WTC11 (cell line): ENCODE measurements at regions not wholly inside any gene's neighbourhood (a gene's known extent, or its start where the extent isn't known, plus 50 kb on each side); places are given as distances from the start of the nearest gene placed in this dataset.

ENCODE experiments used
- ATAC-seq: fragments of 200-7000 bp; cut with Tn5 transposase; 2 replicates; pipeline ENCODE4 v1.10.0; 2021; ENCODE audit warnings: mild to moderate bottlenecking, moderate library complexity
- CTCF ChIA-PET: fragments of 300-600 bp; sonication (Branson Sonifier 250); formaldehyde crosslinking; loops from one replicate; lab custom pipeline; 2021; ENCODE audit warnings: antibody characterized with exemption; lab: Charles Lee
- POLR2A ChIA-PET: fragments of 350-600 bp; sonication (Branson Sonifier 250); formaldehyde crosslinking; loops from one replicate; lab custom pipeline; 2021; ENCODE audit warnings: antibody characterized with exemption; lab: Charles Lee
- DNase-seq: peaks from one replicate; pipeline ENCODE4 v3.0.0; 2021; ENCODE audit warnings: low spot score
- H3K27ac Mint-ChIP-seq: 2 replicates; pipeline ENCODE4 v1.8.0; 2021; ENCODE audit warnings: mixed read lengths
- H3K27me3 Mint-ChIP-seq: 2 replicates; pipeline ENCODE4 v1.8.0; 2021; ENCODE audit warnings: low read depth, mild to moderate bottlenecking, moderate library complexity, mixed read lengths
- H3K36me3 Mint-ChIP-seq: 2 replicates; pipeline ENCODE4 v1.8.0; 2021; ENCODE audit warnings: mixed read lengths
- H3K4me1 Mint-ChIP-seq: 2 replicates; pipeline ENCODE4 v1.8.0; 2022; ENCODE audit warnings: mixed read lengths
- H3K4me3 Mint-ChIP-seq: 2 replicates; pipeline ENCODE4 v1.8.0; 2021; ENCODE audit warnings: mild to moderate bottlenecking, moderate library complexity, mixed read lengths
- H3K9me3 Mint-ChIP-seq: 2 replicates; pipeline ENCODE4 v1.8.0; 2021; ENCODE audit warnings: mixed read lengths
- ETV6 ChIP-seq: sonication (generic); formaldehyde crosslinking; IDR thresholded peaks from 2 replicates; pipeline ENCODE4 v1.8.1; 2022; ENCODE audit warnings: mild to moderate bottlenecking, missing genetic modification reagents
- FOXK1 ChIP-seq: sonication (generic); formaldehyde crosslinking; IDR thresholded peaks from 2 replicates; pipeline ENCODE4 v1.8.0; 2022; ENCODE audit warnings: mild to moderate bottlenecking, moderate library complexity, missing genetic modification reagents
- HMGA2 ChIP-seq: fragments of 250-450 bp; sonication (Bioruptor Pico); IDR thresholded peaks from 2 replicates; pipeline ENCODE4 v1.4.0; 2021; ENCODE audit warnings: mild to moderate bottlenecking, moderate library complexity
- IRF2 ChIP-seq: sonication (generic); formaldehyde crosslinking; IDR thresholded peaks from 2 replicates; pipeline ENCODE4 v1.8.0; 2022; ENCODE audit warnings: low read depth, missing genetic modification reagents, borderline replicate concordance
- MYBL2 ChIP-seq: sonication (generic); formaldehyde crosslinking; IDR thresholded peaks from 2 replicates; pipeline ENCODE4 v1.8.1; 2023; ENCODE audit warnings: mild to moderate bottlenecking, moderate library complexity, missing genetic modification reagents
- NFE2L1 ChIP-seq: sonication (generic); formaldehyde crosslinking; IDR thresholded peaks from 2 replicates; pipeline ENCODE4 v1.8.1; 2023; ENCODE audit warnings: missing genetic modification reagents
- OVOL2 ChIP-seq: fragments of 250-450 bp; sonication (Bioruptor Pico); IDR thresholded peaks from 2 replicates; pipeline ENCODE4 v1.9.0; 2021; ENCODE audit warnings: mild to moderate bottlenecking, borderline replicate concordance
- RELA ChIP-seq: sonication (generic); formaldehyde crosslinking; IDR thresholded peaks from 2 replicates; pipeline ENCODE4 v1.8.1; 2022; ENCODE audit warnings: missing genetic modification reagents, mild to moderate bottlenecking, borderline replicate concordance
- SOX15 ChIP-seq: fragments of 250-450 bp; sonication (Bioruptor Pico); IDR thresholded peaks from 2 replicates; pipeline ENCODE4 v1.9.0; 2021; ENCODE audit warnings: mild to moderate bottlenecking
- ZNF138 ChIP-seq: sonication (generic); formaldehyde crosslinking; conservative IDR thresholded peaks from 2 replicates; pipeline ENCODE4 v1.8.1; 2022; ENCODE audit warnings: mild to moderate bottlenecking, moderate library complexity, missing genetic modification reagents
- ZNF317 ChIP-seq: sonication (generic); formaldehyde crosslinking; IDR thresholded peaks from 2 replicates; pipeline ENCODE4 v1.8.1; 2023; ENCODE audit warnings: low read depth, mild to moderate bottlenecking, moderate library complexity, missing genetic modification reagents, borderline replicate concordance
- ZNF416 ChIP-seq: fragments of 250-450 bp; sonication (Bioruptor Pico); IDR thresholded peaks from 2 replicates; pipeline ENCODE4 v1.9.0; 2021; ENCODE audit warnings: mild to moderate bottlenecking, inconsistent platforms
- ZNF423 ChIP-seq: fragments of 250-450 bp; sonication (Bioruptor Pico); IDR thresholded peaks from 2 replicates; pipeline ENCODE4 v2.1.2; 2022; ENCODE audit warnings: mild to moderate bottlenecking, moderate library complexity
- TF ChIP-seq, protein P1 (sequence below): sonication (generic); formaldehyde crosslinking; IDR thresholded peaks from 2 replicates; pipeline ENCODE4 v1.8.0; 2023; ENCODE audit warnings: missing genetic modification reagents, mild to moderate bottlenecking, borderline replicate concordance
- TF ChIP-seq, protein P2 (sequence below): sonication (generic); formaldehyde crosslinking; conservative IDR thresholded peaks from 2 replicates; pipeline ENCODE4 v1.8.1; 2022; ENCODE audit warnings: mild to moderate bottlenecking, missing genetic modification reagents
- TF ChIP-seq, protein P3 (sequence below): fragments of 250-450 bp; sonication (Bioruptor Pico); conservative IDR thresholded peaks from 2 replicates; pipeline ENCODE4 v1.9.0; 2021; ENCODE audit warnings: mild to moderate bottlenecking
- TF ChIP-seq, protein P4 (sequence below): sonication (generic); formaldehyde crosslinking; IDR thresholded peaks from 2 replicates; pipeline ENCODE4 v1.8.1; 2023; ENCODE audit warnings: mild to moderate bottlenecking, missing genetic modification reagents, borderline replicate concordance
- TF ChIP-seq, protein P5 (sequence below): sonication (generic); formaldehyde crosslinking; IDR thresholded peaks from 2 replicates; pipeline ENCODE4 v1.8.1; 2023; ENCODE audit warnings: mild to moderate bottlenecking, missing genetic modification reagents
- TF ChIP-seq, protein P6 (sequence below): fragments of 250-450 bp; sonication (Bioruptor Pico); IDR thresholded peaks from 2 replicates; pipeline ENCODE4 v1.9.0; 2021; ENCODE audit warnings: mild to moderate bottlenecking, borderline replicate concordance

DNA sequence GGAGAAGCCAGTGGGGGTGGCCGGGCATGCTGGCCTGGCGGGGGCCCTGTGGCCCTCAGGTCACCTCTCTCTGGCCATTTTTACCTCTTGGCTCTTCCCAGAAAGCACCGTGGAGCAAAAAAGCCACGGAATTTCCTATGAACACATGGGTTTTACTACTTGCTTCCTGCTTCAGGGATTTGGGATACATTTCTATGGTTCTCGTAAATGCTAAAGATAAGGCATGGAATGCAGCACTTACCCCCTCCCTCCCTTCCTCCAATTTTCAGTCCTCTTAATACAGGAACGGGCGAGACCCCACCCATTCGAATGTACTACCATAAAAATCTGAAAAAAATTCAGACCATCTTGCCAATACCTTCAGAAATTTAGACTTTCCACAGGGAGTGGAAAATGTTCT lies 279.7 kb downstream of the ARHGAP12 start (continued):
- TF ChIP-seq, protein P1, sequence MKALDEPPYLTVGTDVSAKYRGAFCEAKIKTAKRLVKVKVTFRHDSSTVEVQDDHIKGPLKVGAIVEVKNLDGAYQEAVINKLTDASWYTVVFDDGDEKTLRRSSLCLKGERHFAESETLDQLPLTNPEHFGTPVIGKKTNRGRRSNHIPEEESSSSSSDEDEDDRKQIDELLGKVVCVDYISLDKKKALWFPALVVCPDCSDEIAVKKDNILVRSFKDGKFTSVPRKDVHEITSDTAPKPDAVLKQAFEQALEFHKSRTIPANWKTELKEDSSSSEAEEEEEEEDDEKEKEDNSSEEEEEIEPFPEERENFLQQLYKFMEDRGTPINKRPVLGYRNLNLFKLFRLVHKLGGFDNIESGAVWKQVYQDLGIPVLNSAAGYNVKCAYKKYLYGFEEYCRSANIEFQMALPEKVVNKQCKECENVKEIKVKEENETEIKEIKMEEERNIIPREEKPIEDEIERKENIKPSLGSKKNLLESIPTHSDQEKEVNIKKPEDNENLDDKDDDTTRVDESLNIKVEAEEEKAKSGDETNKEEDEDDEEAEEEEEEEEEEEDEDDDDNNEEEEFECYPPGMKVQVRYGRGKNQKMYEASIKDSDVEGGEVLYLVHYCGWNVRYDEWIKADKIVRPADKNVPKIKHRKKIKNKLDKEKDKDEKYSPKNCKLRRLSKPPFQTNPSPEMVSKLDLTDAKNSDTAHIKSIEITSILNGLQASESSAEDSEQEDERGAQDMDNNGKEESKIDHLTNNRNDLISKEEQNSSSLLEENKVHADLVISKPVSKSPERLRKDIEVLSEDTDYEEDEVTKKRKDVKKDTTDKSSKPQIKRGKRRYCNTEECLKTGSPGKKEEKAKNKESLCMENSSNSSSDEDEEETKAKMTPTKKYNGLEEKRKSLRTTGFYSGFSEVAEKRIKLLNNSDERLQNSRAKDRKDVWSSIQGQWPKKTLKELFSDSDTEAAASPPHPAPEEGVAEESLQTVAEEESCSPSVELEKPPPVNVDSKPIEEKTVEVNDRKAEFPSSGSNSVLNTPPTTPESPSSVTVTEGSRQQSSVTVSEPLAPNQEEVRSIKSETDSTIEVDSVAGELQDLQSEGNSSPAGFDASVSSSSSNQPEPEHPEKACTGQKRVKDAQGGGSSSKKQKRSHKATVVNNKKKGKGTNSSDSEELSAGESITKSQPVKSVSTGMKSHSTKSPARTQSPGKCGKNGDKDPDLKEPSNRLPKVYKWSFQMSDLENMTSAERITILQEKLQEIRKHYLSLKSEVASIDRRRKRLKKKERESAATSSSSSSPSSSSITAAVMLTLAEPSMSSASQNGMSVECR (CRISPR knock-in tag) = no peak
- TF ChIP-seq HMGA2 (CRISPR knock-in tag) (no peak), ETV6 (no peak), IRF2 (no peak), OVOL2 (CRISPR knock-in tag) (no peak)
- TF ChIP-seq, protein P2, sequence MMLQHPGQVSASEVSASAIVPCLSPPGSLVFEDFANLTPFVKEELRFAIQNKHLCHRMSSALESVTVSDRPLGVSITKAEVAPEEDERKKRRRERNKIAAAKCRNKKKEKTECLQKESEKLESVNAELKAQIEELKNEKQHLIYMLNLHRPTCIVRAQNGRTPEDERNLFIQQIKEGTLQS = no peak
- TF ChIP-seq, protein P3, sequence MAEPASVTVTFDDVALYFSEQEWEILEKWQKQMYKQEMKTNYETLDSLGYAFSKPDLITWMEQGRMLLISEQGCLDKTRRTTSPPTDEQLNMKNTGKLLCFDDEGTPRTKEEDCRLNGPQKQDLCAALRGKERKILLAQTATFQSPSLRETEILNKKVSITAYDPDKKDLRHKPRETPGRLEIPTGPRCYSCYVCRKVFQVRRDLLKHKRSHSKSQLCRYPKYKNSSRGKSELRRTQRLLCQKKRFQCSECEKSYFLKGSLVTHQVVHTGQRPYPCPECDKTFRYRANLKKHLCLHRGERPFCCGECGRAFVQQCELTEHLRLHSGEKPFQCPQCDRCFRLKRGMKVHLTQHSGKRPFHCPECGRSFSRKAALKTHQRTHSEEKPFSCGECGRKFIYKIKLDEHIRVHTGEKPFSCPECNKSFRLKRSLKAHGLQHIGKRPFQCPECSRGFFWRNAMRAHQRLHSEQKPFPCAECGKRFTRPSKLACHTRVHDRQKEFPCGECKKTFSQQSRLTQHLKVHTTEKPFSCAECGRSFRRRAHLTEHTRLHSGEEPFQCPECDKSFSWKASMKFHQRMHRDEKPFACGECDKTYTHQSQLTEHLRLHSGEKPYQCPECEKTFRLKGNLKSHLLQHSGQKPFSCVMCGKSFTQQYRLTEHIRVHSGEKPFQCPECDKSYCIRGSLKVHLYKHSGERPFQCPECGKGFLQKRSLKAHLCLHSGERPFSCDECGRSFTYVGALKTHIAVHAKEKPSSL (CRISPR knock-in tag) = no peak

DNA sequence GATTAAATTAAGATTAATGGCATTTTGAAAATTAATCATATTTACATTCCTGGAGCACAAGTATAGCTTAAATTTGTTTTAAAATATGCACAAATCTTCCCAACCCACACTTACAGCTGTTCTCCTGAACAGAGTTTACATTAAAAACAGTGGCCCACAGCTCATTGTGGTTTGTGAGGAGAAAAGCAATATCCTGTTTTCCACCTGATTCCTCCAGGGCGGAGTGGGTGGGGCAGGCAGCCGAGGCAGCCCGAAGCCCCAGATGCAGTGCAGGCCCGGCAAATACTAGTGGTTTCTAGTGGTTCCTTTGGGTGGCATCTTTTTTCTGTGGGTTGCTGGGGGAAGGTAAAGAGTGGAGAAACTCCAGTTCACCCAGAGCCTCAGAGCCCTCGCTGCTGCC lies 280.8 kb downstream of the ARHGAP12 start:
- ChIA-PET POLR2A (interaction anchor here (0.6 kb wide), 1 partner anchor 18 kb away, joined by 3 read pairs; no protein-coding TSS in a partner anchor), CTCF (interaction anchor here (1.2 kb wide), 1 partner anchor 34 kb away, joined by 3 read pairs; no protein-coding TSS in a partner anchor)
- ATAC-seq (no peak), DNase-seq (no peak)
- Mint-ChIP-seq H3K27me3 (no peaks in the 10 kb centered on the region), H3K27ac (no peak overlapping the region), H3K4me3 (no peak overlapping the region), H3K4me1 (peaks cover 6% of the 10 kb centered on the region), H3K36me3 (0 out of 2 replicates have a peak, but pooled peaks cover 2% of the 10 kb centered on the region), H3K9me3 (peaks cover 11% of the 10 kb centered on the region; the same call in 1 of the 2 replicates)
- TF ChIP-seq SOX15 (CRISPR knock-in tag) (no peak), FOXK1 (CRISPR knock-in tag) (no peak), ZNF423 (no peak), ZNF317 (no peak), ZNF416 (no peak), RELA (CRISPR knock-in tag) (no peak), MYBL2 (CRISPR knock-in tag) (no peak), ZNF138 (CRISPR knock-in tag) (no peak), NFE2L1 (CRISPR knock-in tag) (no peak)
- TF ChIP-seq, protein P2 = no peak
- TF ChIP-seq, protein P4, sequence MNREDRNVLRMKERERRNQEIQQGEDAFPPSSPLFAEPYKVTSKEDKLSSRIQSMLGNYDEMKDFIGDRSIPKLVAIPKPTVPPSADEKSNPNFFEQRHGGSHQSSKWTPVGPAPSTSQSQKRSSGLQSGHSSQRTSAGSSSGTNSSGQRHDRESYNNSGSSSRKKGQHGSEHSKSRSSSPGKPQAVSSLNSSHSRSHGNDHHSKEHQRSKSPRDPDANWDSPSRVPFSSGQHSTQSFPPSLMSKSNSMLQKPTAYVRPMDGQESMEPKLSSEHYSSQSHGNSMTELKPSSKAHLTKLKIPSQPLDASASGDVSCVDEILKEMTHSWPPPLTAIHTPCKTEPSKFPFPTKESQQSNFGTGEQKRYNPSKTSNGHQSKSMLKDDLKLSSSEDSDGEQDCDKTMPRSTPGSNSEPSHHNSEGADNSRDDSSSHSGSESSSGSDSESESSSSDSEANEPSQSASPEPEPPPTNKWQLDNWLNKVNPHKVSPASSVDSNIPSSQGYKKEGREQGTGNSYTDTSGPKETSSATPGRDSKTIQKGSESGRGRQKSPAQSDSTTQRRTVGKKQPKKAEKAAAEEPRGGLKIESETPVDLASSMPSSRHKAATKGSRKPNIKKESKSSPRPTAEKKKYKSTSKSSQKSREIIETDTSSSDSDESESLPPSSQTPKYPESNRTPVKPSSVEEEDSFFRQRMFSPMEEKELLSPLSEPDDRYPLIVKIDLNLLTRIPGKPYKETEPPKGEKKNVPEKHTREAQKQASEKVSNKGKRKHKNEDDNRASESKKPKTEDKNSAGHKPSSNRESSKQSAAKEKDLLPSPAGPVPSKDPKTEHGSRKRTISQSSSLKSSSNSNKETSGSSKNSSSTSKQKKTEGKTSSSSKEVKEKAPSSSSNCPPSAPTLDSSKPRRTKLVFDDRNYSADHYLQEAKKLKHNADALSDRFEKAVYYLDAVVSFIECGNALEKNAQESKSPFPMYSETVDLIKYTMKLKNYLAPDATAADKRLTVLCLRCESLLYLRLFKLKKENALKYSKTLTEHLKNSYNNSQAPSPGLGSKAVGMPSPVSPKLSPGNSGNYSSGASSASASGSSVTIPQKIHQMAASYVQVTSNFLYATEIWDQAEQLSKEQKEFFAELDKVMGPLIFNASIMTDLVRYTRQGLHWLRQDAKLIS (CRISPR knock-in tag) = no peak
- TF ChIP-seq, protein P5, sequence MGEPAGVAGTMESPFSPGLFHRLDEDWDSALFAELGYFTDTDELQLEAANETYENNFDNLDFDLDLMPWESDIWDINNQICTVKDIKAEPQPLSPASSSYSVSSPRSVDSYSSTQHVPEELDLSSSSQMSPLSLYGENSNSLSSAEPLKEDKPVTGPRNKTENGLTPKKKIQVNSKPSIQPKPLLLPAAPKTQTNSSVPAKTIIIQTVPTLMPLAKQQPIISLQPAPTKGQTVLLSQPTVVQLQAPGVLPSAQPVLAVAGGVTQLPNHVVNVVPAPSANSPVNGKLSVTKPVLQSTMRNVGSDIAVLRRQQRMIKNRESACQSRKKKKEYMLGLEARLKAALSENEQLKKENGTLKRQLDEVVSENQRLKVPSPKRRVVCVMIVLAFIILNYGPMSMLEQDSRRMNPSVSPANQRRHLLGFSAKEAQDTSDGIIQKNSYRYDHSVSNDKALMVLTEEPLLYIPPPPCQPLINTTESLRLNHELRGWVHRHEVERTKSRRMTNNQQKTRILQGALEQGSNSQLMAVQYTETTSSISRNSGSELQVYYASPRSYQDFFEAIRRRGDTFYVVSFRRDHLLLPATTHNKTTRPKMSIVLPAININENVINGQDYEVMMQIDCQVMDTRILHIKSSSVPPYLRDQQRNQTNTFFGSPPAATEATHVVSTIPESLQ (CRISPR knock-in tag) = no peak
- TF ChIP-seq, protein P6, sequence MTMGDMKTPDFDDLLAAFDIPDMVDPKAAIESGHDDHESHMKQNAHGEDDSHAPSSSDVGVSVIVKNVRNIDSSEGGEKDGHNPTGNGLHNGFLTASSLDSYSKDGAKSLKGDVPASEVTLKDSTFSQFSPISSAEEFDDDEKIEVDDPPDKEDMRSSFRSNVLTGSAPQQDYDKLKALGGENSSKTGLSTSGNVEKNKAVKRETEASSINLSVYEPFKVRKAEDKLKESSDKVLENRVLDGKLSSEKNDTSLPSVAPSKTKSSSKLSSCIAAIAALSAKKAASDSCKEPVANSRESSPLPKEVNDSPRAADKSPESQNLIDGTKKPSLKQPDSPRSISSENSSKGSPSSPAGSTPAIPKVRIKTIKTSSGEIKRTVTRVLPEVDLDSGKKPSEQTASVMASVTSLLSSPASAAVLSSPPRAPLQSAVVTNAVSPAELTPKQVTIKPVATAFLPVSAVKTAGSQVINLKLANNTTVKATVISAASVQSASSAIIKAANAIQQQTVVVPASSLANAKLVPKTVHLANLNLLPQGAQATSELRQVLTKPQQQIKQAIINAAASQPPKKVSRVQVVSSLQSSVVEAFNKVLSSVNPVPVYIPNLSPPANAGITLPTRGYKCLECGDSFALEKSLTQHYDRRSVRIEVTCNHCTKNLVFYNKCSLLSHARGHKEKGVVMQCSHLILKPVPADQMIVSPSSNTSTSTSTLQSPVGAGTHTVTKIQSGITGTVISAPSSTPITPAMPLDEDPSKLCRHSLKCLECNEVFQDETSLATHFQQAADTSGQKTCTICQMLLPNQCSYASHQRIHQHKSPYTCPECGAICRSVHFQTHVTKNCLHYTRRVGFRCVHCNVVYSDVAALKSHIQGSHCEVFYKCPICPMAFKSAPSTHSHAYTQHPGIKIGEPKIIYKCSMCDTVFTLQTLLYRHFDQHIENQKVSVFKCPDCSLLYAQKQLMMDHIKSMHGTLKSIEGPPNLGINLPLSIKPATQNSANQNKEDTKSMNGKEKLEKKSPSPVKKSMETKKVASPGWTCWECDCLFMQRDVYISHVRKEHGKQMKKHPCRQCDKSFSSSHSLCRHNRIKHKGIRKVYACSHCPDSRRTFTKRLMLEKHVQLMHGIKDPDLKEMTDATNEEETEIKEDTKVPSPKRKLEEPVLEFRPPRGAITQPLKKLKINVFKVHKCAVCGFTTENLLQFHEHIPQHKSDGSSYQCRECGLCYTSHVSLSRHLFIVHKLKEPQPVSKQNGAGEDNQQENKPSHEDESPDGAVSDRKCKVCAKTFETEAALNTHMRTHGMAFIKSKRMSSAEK = no peak
